HCT116 (cell line): ENCODE measurements at regions not wholly inside any gene's neighbourhood (a gene's known extent, or its start where the extent isn't known, plus 50 kb on each side); places are given as distances from the start of the nearest gene placed in this dataset.

Experiments used
- ATAC-seq: fragments of 200-7000 bp; cut with Tn5 transposase; 2 replicates; pipeline ENCODE4 v1.9.1; 2020; ENCODE audit warnings: mild to moderate bottlenecking, moderate library complexity
- BruUV-seq: library from RNA; stranded (reverse); fragments of 400-500 nt; replicated peaks from 2 replicates; lab custom pipeline; 2021; lab: Mats Ljungman, UMichigan
- CTCF ChIA-PET: fragments of 300-600 bp; sonication (Branson Sonifier 250); formaldehyde crosslinking; loops from one replicate; lab custom pipeline; 2021; ENCODE audit warnings: antibody characterized with exemption; lab: Charles Lee
- POLR2A ChIA-PET: fragments of 300-600, 350-600 bp; sonication (Branson Sonifier 250); formaldehyde crosslinking; loops from one replicate; lab custom pipeline; 2021; ENCODE audit warnings: antibody characterized with exemption; lab: Charles Lee
- RAD21 ChIA-PET, 2 experiments: fragments of 300-600 bp; sonication (Branson Sonifier 250); formaldehyde crosslinking; loops; one replicate each; lab custom pipeline; 2023; ENCODE audit warnings: low total read pairs in 2 of 2; ENCODE audit not compliant: uncharacterized antibody in 2 of 2, unreplicated experiment in 2 of 2, low non-redundant PET in 1 of 2; lab: Charles Lee
- DNase-seq: peaks from one replicate; pipeline ENCODE4 v3.0.0-alpha.2; 2010; ENCODE audit warnings: low read depth, low spot score
- H2AFZ ChIP-seq: fragments of 200-600 bp; shearing (Covaris generic), sonication (generic); 2 replicates; pipeline ENCODE4 v1.6.1; 2017; ENCODE audit warnings: low read depth, mixed run types, mixed read lengths, antibody characterized with exemption, low read length; ENCODE audit not compliant: poor library complexity, severe bottlenecking
- H3K27ac ChIP-seq: 2 replicates; pipeline ENCODE4 v1.5.1; 2012; ENCODE audit warnings: low read depth, low read length
- H3K27me3 ChIP-seq: fragments of 200-600 bp; sonication (generic); 2 replicates; pipeline ENCODE4 v1.6.1; 2016; ENCODE audit warnings: mixed run types, low read length, mixed read lengths; ENCODE audit not compliant: insufficient read depth
- H3K36me3 ChIP-seq, 2 experiments: fragments of 200-500 bp in 1 of 2; fragments of 200-600 bp in 1 of 2; sonication (Bioruptor generic) in 1 of 2; sonication (generic) in 1 of 2; 2 replicates each; pipeline versions ENCODE4 v1.5.1 to v1.6.1; 2014 to 2016; ENCODE audit warnings: low read length in 2 of 2, inconsistent platforms in 1 of 2, mixed read lengths in 1 of 2, mixed run types in 1 of 2; ENCODE audit not compliant: insufficient read depth in 2 of 2, control insufficient read depth in 1 of 2
- H3K4me1 ChIP-seq, 2 experiments: fragments of 200-600 bp in 1 of 2; sonication (generic) in 1 of 2; 2 replicates each; pipeline versions ENCODE4 v1.5.1 to v1.6.1; 2012 to 2017; ENCODE audit warnings: low read length in 2 of 2, inconsistent platforms in 1 of 2, mild to moderate bottlenecking in 1 of 2, mixed read lengths in 1 of 2, mixed run types in 1 of 2, moderate library complexity in 1 of 2; ENCODE audit not compliant: insufficient read depth in 2 of 2, control insufficient read depth in 1 of 2
- H3K4me2 ChIP-seq: fragments of 200-600 bp; sonication (generic); 2 replicates; pipeline ENCODE4 v1.6.1; 2017; ENCODE audit warnings: mixed run types, low read length, mixed read lengths
- H3K4me3 ChIP-seq, 2 experiments: fragments of 200-600 bp in 1 of 2; sonication (generic) in 1 of 2; replicated peaks in 1 of 2; 2 replicates each; pipeline ENCODE4 v1.5.1; 2011 to 2016; ENCODE audit warnings: low read length in 2 of 2, control low read depth in 1 of 2, low read depth in 1 of 2, mild to moderate bottlenecking in 1 of 2, mixed read lengths in 1 of 2, mixed run types in 1 of 2
- H3K79me2 ChIP-seq: fragments of 200-600 bp; sonication (generic); 2 replicates; pipeline ENCODE4 v1.6.1; 2017; ENCODE audit warnings: mild to moderate bottlenecking, mixed run types, low read length, moderate library complexity, mixed read lengths; ENCODE audit not compliant: insufficient read depth
- H3K9ac ChIP-seq: fragments of 200-600 bp; sonication (generic); 2 replicates; pipeline ENCODE4 v1.6.1; 2016; ENCODE audit warnings: low read length, mixed read lengths
- H3K9me2 ChIP-seq: fragments of 200-600 bp; sonication (generic), shearing (Covaris generic); 2 replicates; pipeline ENCODE4 v1.6.1; 2017; ENCODE audit warnings: mixed run types, mild to moderate bottlenecking, moderate library complexity; ENCODE audit not compliant: insufficient read depth
- H3K9me3 ChIP-seq, 2 experiments: fragments of 200-500 bp in 1 of 2; fragments of 200-600 bp in 1 of 2; sonication (Bioruptor generic) in 1 of 2; sonication (generic) in 1 of 2; 2 replicates each; pipeline ENCODE4 v1.6.1; 2014 to 2017; ENCODE audit warnings: low read length in 2 of 2, mixed read lengths in 2 of 2, inconsistent platforms in 1 of 2, low read depth in 1 of 2, mild to moderate bottlenecking in 1 of 2, mixed run types in 1 of 2, moderate library complexity in 1 of 2; ENCODE audit not compliant: control insufficient read depth in 1 of 2, insufficient read depth in 1 of 2
- H4K20me1 ChIP-seq: fragments of 200-600 bp; sonication (generic), shearing (Covaris generic); 2 replicates; pipeline ENCODE4 v1.6.1; 2017; ENCODE audit warnings: mixed run types, mild to moderate bottlenecking, moderate library complexity; ENCODE audit not compliant: insufficient read depth
- CEBPB ChIP-seq: IDR thresholded peaks from 2 replicates; pipeline ENCODE4 v1.6.1; 2012; ENCODE audit warnings: low read depth
- EZH2phosphoT487 ChIP-seq: fragments of 200-600 bp; IDR thresholded peaks from 2 replicates; pipeline ENCODE4 v1.6.1; 2018; ENCODE audit warnings: antibody characterized with exemption, borderline replicate concordance
- POLR2A ChIP-seq: IDR thresholded peaks from 2 replicates; pipeline ENCODE4 v1.7.0; 2011; ENCODE audit warnings: borderline replicate concordance; ENCODE audit not compliant: insufficient read depth, insufficient read length; ENCODE audit errors: extremely low read depth
- POLR2AphosphoS5 ChIP-seq: IDR thresholded peaks from 2 replicates; pipeline ENCODE4 v1.6.1; 2011; ENCODE audit warnings: mild to moderate bottlenecking, low read depth, low read length, moderate library complexity
- RAD21 ChIP-seq: IDR thresholded peaks from 2 replicates; pipeline ENCODE4 v1.6.1; 2012; ENCODE audit warnings: low read depth, mild to moderate bottlenecking
- SP1 ChIP-seq: IDR thresholded peaks from 2 replicates; pipeline ENCODE4 v1.6.1; 2012; ENCODE audit warnings: low read depth
- intact Hi-C: fragments of 100-400 bp; cut with micrococcal nuclease; formaldehyde crosslinking; loops from 2 replicates; pipeline ENCODE4 v1.10.0; 2022
- TF ChIP-seq, protein P1 (sequence below): IDR thresholded peaks from 2 replicates; pipeline ENCODE4 v1.6.1; 2012; ENCODE audit warnings: low read depth

- Histone ChIP-seq H3K9me3 (0 out of 4 replicates have a peak, but pooled peaks cover 0 to 3% of the 10 kb centered on the region in 2 experiments), H3K27me3 (no peaks in the 10 kb centered on the region), H3K9me2 (no peaks in the 10 kb centered on the region), H3K9ac (no peak overlapping the region), H3K4me2 (no peak overlapping the region), H2AFZ (no peak overlapping the region), H4K20me1 (no peaks in the 10 kb centered on the region), H3K4me1 (no peaks in the 10 kb centered on the region), H3K79me2 (no peaks in the 10 kb centered on the region), H3K4me3 (no peak overlapping the region), H3K36me3 (no peaks in the 10 kb centered on the region), H3K27ac (no peak overlapping the region)
- ATAC-seq: no peak
- TF ChIP-seq CEBPB (no peak), EZH2phosphoT487 (no peak), RAD21 (no peak), SP1 (no peak), POLR2A (no peak), POLR2AphosphoS5 (no peak)
- TF ChIP-seq, protein P1, sequence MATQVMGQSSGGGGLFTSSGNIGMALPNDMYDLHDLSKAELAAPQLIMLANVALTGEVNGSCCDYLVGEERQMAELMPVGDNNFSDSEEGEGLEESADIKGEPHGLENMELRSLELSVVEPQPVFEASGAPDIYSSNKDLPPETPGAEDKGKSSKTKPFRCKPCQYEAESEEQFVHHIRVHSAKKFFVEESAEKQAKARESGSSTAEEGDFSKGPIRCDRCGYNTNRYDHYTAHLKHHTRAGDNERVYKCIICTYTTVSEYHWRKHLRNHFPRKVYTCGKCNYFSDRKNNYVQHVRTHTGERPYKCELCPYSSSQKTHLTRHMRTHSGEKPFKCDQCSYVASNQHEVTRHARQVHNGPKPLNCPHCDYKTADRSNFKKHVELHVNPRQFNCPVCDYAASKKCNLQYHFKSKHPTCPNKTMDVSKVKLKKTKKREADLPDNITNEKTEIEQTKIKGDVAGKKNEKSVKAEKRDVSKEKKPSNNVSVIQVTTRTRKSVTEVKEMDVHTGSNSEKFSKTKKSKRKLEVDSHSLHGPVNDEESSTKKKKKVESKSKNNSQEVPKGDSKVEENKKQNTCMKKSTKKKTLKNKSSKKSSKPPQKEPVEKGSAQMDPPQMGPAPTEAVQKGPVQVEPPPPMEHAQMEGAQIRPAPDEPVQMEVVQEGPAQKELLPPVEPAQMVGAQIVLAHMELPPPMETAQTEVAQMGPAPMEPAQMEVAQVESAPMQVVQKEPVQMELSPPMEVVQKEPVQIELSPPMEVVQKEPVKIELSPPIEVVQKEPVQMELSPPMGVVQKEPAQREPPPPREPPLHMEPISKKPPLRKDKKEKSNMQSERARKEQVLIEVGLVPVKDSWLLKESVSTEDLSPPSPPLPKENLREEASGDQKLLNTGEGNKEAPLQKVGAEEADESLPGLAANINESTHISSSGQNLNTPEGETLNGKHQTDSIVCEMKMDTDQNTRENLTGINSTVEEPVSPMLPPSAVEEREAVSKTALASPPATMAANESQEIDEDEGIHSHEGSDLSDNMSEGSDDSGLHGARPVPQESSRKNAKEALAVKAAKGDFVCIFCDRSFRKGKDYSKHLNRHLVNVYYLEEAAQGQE: no peak
- ChIA-PET CTCF (no interaction called here), POLR2A (no interaction called here), RAD21 (no interaction called here)
- intact Hi-C loops: no loop called here
- no TSS peak for BruUV-seq
- DNase-seq: no peak
These were observed 56.9 kb upstream of the VOPP1 start for GRCh38 chr7:55629051-55629677.
